KMS-11 (cell line): ENCODE measurements at regions not wholly inside any gene's neighbourhood (a gene's known extent, or its start where the extent isn't known, plus 50 kb on each side); places are given as distances from the start of the nearest gene placed in this dataset.
A peak's percentile ranks its signal among the peaks of the same experiment; 100 is the strongest.

ENCODE experiments used
- H2AFZ ChIP-seq: fragments of 200-600 bp; sonication (generic); 2 replicates; pipeline ENCODE4 v1.6.1; 2016; ENCODE audit warnings: antibody characterized with exemption, mixed run types, low read depth
- H3K27ac ChIP-seq: fragments of 200-600 bp; sonication (generic); 2 replicates; pipeline ENCODE4 v1.6.1; 2016; ENCODE audit warnings: mild to moderate bottlenecking, mixed run types
- H3K27me3 ChIP-seq: fragments of 200-600 bp; sonication (generic); 2 replicates; pipeline ENCODE4 v1.6.1; 2017; ENCODE audit warnings: mild to moderate bottlenecking, low read depth, mixed run types, moderate library complexity; ENCODE audit not compliant: insufficient read depth
- H3K36me3 ChIP-seq: fragments of 200-600 bp; sonication (generic); 2 replicates; pipeline ENCODE4 v1.6.1; 2017; ENCODE audit warnings: mild to moderate bottlenecking, mixed run types; ENCODE audit not compliant: insufficient read depth
- H3K4me1 ChIP-seq: fragments of 200-600 bp; sonication (generic); 2 replicates; pipeline ENCODE4 v1.6.1; 2016; ENCODE audit warnings: mild to moderate bottlenecking, low read depth, mixed run types; ENCODE audit not compliant: poor library complexity, severe bottlenecking
- H3K4me2 ChIP-seq: fragments of 200-600 bp; sonication (generic); 2 replicates; pipeline ENCODE4 v1.7.0; 2016; ENCODE audit warnings: mild to moderate bottlenecking, mixed run types
- H3K4me3 ChIP-seq: fragments of 200-600 bp; sonication (generic); IDR thresholded peaks from 2 replicates; pipeline ENCODE4 v1.6.1; 2017; ENCODE audit warnings: low read depth, low read length, mixed read lengths; ENCODE audit not compliant: insufficient read depth
- H3K79me2 ChIP-seq: fragments of 200-600 bp; sonication (generic); 2 replicates; pipeline ENCODE4 v1.6.1; 2016; ENCODE audit warnings: low read depth, mixed run types; ENCODE audit not compliant: insufficient read depth
- H3K9ac ChIP-seq: fragments of 200-600 bp; sonication (generic); 2 replicates; pipeline ENCODE4 v1.6.1; 2016; ENCODE audit warnings: mild to moderate bottlenecking, mixed run types
- H4K20me1 ChIP-seq: fragments of 200-600 bp; sonication (generic); 2 replicates; pipeline ENCODE4 v1.6.1; 2016; ENCODE audit warnings: mild to moderate bottlenecking, mixed run types; ENCODE audit not compliant: insufficient read depth
- CTCF ChIP-seq: fragments of 200-600 bp; sonication (generic); conservative IDR thresholded peaks from 2 replicates; pipeline ENCODE4 v1.6.1; 2017; ENCODE audit warnings: low read depth, mild to moderate bottlenecking, antibody characterized with exemption, low read length, moderate library complexity, mixed read lengths

GRCh38 chr4:57435300-57435699 lies 325.1 kb upstream of the IGFBP7 start:
- Histone ChIP-seq H3K36me3 (no peaks in the 10 kb centered on the region), H3K4me2 (no peak overlapping the region), H3K4me3 (no peak overlapping the region), H2AFZ (no peak overlapping the region), H4K20me1 (no peaks in the 10 kb centered on the region), H3K9ac (no peak overlapping the region), H3K79me2 (no peaks in the 10 kb centered on the region), H3K27me3 (no peaks in the 10 kb centered on the region), H3K27ac (no peak overlapping the region), H3K4me1 (no peaks in the 10 kb centered on the region)
- no peak for TF ChIP-seq CTCF

- Histone ChIP-seq H3K36me3 (no peaks in the 10 kb centered on the region), H3K9ac (no peak overlapping the region), H3K4me3 (no peak overlapping the region), H3K4me1 (no peaks in the 10 kb centered on the region), H3K27ac (no peak overlapping the region), H3K4me2 (no peak overlapping the region), H3K79me2 (no peaks in the 10 kb centered on the region), H3K27me3 (no peaks in the 10 kb centered on the region), H2AFZ (no peak overlapping the region), H4K20me1 (no peaks in the 10 kb centered on the region)
- TF ChIP-seq CTCF, result no peak
These were observed 320.5 kb upstream of the IGFBP7 start for GRCh38 chr4:57430726-57431125.

- TF ChIP-seq CTCF, result peak; percentile 92
- Histone ChIP-seq H3K4me2 (no peak overlapping the region), H3K4me3 (no peak overlapping the region), H3K27ac (no peak overlapping the region), H3K36me3 (no peaks in the 10 kb centered on the region), H3K79me2 (no peaks in the 10 kb centered on the region), H3K9ac (no peak overlapping the region), H2AFZ (no peak overlapping the region), H3K27me3 (no peaks in the 10 kb centered on the region), H3K4me1 (no peaks in the 10 kb centered on the region), H4K20me1 (no peaks in the 10 kb centered on the region)
These were observed 316.7 kb upstream of the IGFBP7 start for GRCh38 chr4:57426779-57427395.

GRCh38 chr4:57425610-57426009 lies 315.4 kb upstream of the IGFBP7 start:
- H3K4me1 ChIP-seq, result no peaks in the 10 kb centered on the region
- H3K27me3 ChIP-seq, result no peaks in the 10 kb centered on the region
- no peak overlapping the region for H3K27ac ChIP-seq
- no peak for TF ChIP-seq CTCF
- no peak overlapping the region for H3K9ac ChIP-seq
- no peaks in the 10 kb centered on the region for H4K20me1 ChIP-seq
- H2AFZ ChIP-seq, result no peak overlapping the region
- H3K79me2 ChIP-seq, result no peaks in the 10 kb centered on the region
- H3K4me3 ChIP-seq, result no peak overlapping the region
- H3K4me2 ChIP-seq, result no peak overlapping the region
- no peaks in the 10 kb centered on the region for H3K36me3 ChIP-seq
